H1 (cell line): ENCODE measurements at regions not wholly inside any gene's neighbourhood (a gene's known extent, or its start where the extent isn't known, plus 50 kb on each side); places are given as distances from the start of the nearest gene placed in this dataset.

Experiments
- CTCF ChIA-PET: fragments of 300-600 bp; sonication (Branson Sonifier 250); formaldehyde crosslinking; loops from one replicate; lab custom pipeline; 2021; ENCODE audit not compliant: partially characterized antibody; lab: Charles Lee
- POLR2A ChIA-PET: fragments of 300-600 bp; sonication (Branson Sonifier 250); formaldehyde crosslinking; loops from one replicate; lab custom pipeline; 2021; ENCODE audit warnings: inconsistent platforms; ENCODE audit not compliant: partially characterized antibody; lab: Charles Lee
- DNase-seq, 2 experiments: peaks; one replicate each; pipeline versions ENCODE4 v3.0.0 to v3.0.0-alpha.2; 2010 to 2022; ENCODE audit warnings: low spot score in 2 of 2, low read depth in 1 of 2, mixed read lengths in 1 of 2
- FAIRE-seq: peaks from 2 replicates; lab custom pipeline; 2011; peaks lifted over from hg19 to GRCh38; lab: Jason Lieb, UNC
- H2AFZ ChIP-seq: 2 replicates; pipeline ENCODE4 v1.8.1; 2012; ENCODE audit warnings: low read length, inconsistent platforms
- H2AK5ac ChIP-seq: 2 replicates; pipeline ENCODE4 v1.6.1; 2013; ENCODE audit warnings: low read depth, low read length
- H2BK120ac ChIP-seq: replicated peaks from 2 replicates; pipeline ENCODE3; 2013; ENCODE audit warnings: low read depth, low read length, inconsistent platforms
- H2BK12ac ChIP-seq: 2 replicates; pipeline ENCODE4 v1.6.1; 2013; ENCODE audit warnings: low read depth, low read length
- H2BK15ac ChIP-seq: 2 replicates; pipeline ENCODE4 v1.6.1; 2013; ENCODE audit warnings: low read length
- H2BK20ac ChIP-seq: 2 replicates; pipeline ENCODE4 v1.6.1; 2013; ENCODE audit warnings: low read length
- H2BK5ac ChIP-seq: 2 replicates; pipeline ENCODE4 v1.6.1; 2013; ENCODE audit warnings: low read depth, low read length
- H3K14ac ChIP-seq: 2 replicates; pipeline ENCODE4 v1.6.1; 2013; ENCODE audit warnings: inconsistent platforms; ENCODE audit not compliant: insufficient read length
- H3K18ac ChIP-seq: 2 replicates; pipeline ENCODE4 v1.6.1; 2013; ENCODE audit warnings: low read length; ENCODE audit errors: extremely low read depth
- H3K23ac ChIP-seq: 2 replicates; pipeline ENCODE4 v1.6.1; 2013; ENCODE audit warnings: inconsistent platforms; ENCODE audit not compliant: insufficient read length
- H3K23me2 ChIP-seq: 2 replicates; pipeline ENCODE4 v1.6.1; 2013; ENCODE audit warnings: low read depth, low read length
- H3K27ac ChIP-seq: 2 replicates; pipeline ENCODE4 v1.6.1; 2011; ENCODE audit warnings: low read depth, low read length, inconsistent platforms
- H3K27me3 ChIP-seq, 4 experiments: replicated peaks in 1 of 4; 1 replicate in 1 of 4; 2 replicates in 3 of 4; pipeline versions ENCODE4 v1.6.1 to v1.8.1; 2011 to 2013; ENCODE audit warnings: low read length in 3 of 4, mild to moderate bottlenecking in 3 of 4, inconsistent platforms in 2 of 4, mixed read lengths in 2 of 4, moderate library complexity in 1 of 4; ENCODE audit not compliant: control insufficient read depth in 3 of 4, insufficient read depth in 3 of 4; ENCODE audit errors: extremely low read depth in 1 of 4
- H3K36me3 ChIP-seq, 4 experiments: 2 replicates each; pipeline versions ENCODE4 v1.6.1 to v1.8.1; 2011 to 2013; ENCODE audit warnings: mild to moderate bottlenecking in 4 of 4, low read length in 3 of 4, moderate library complexity in 2 of 4, control low read depth in 1 of 4, inconsistent platforms in 1 of 4; ENCODE audit not compliant: insufficient read depth in 4 of 4, control insufficient read depth in 2 of 4
- H3K4ac ChIP-seq: replicated peaks from 2 replicates; pipeline ENCODE3; 2013; ENCODE audit warnings: low read length, low read depth, mixed read lengths, inconsistent platforms; ENCODE audit not compliant: insufficient read length
- H3K4me1 ChIP-seq, 4 experiments: replicated peaks in 1 of 4; 1 replicate in 1 of 4; 2 replicates in 3 of 4; pipeline versions ENCODE4 v1.6.1 to v1.8.1; 2011 to 2013; ENCODE audit warnings: low read length in 3 of 4, inconsistent platforms in 2 of 4, mixed read lengths in 1 of 4; ENCODE audit not compliant: insufficient read depth in 4 of 4, control insufficient read depth in 3 of 4
- H3K4me2 ChIP-seq, 2 experiments: 2 replicates each; pipeline versions ENCODE4 v1.6.1 to v1.8.1; 2011 to 2013; ENCODE audit warnings: low read depth in 2 of 2, low read length in 2 of 2, control low read depth in 1 of 2, inconsistent platforms in 1 of 2, mild to moderate bottlenecking in 1 of 2; ENCODE audit not compliant: insufficient read depth in 1 of 2
- H3K4me3 ChIP-seq, 4 experiments: fragments of 200-600, 300-600 bp in 1 of 4; sonication (generic), shearing (Covaris generic), sonication (Bioruptor Twin) in 1 of 4; 2 replicates each; pipeline versions ENCODE4 v1.5.1 to v1.8.1; 2011 to 2016; ENCODE audit warnings: low read length in 4 of 4, low read depth in 3 of 4, control low read depth in 2 of 4, inconsistent platforms in 2 of 4, mild to moderate bottlenecking in 2 of 4, mixed read lengths in 1 of 4, moderate library complexity in 1 of 4; ENCODE audit not compliant: insufficient read depth in 2 of 4; ENCODE audit errors: extremely low read depth in 1 of 4
- H3K56ac ChIP-seq: replicated peaks from 2 replicates; pipeline ENCODE3; 2013; ENCODE audit warnings: low read depth, mild to moderate bottlenecking, mixed read lengths, low read length, inconsistent platforms; ENCODE audit not compliant: insufficient read length
- H3K79me1 ChIP-seq: 2 replicates; pipeline ENCODE4 v1.6.1; 2013; ENCODE audit warnings: low read depth, low read length, control low read depth
- H3K79me2 ChIP-seq, 2 experiments: 2 replicates each; pipeline versions ENCODE4 v1.6.1 to v1.8.1; 2012 to 2013; ENCODE audit warnings: low read length in 2 of 2, mild to moderate bottlenecking in 2 of 2, inconsistent platforms in 1 of 2; ENCODE audit not compliant: insufficient read depth in 2 of 2, control insufficient read depth in 1 of 2
- H3K9ac ChIP-seq, 4 experiments: replicated peaks in 1 of 4; 1 replicate in 1 of 4; 2 replicates in 3 of 4; pipeline versions ENCODE4 v1.6.1 to v1.8.1; 2011 to 2013; ENCODE audit warnings: low read depth in 3 of 4, low read length in 3 of 4, control low read depth in 2 of 4, mild to moderate bottlenecking in 2 of 4, moderate library complexity in 2 of 4, inconsistent platforms in 1 of 4; ENCODE audit errors: extremely low read depth in 1 of 4
- H3K9me3 ChIP-seq, 2 experiments: 2 replicates each; pipeline versions ENCODE4 v1.6.1 to v1.8.1; 2012 to 2013; ENCODE audit warnings: mild to moderate bottlenecking in 2 of 2, moderate library complexity in 2 of 2, control low read depth in 1 of 2, inconsistent platforms in 1 of 2, low read depth in 1 of 2, low read length in 1 of 2, mixed read lengths in 1 of 2; ENCODE audit not compliant: insufficient read depth in 2 of 2
- H4K20me1 ChIP-seq, 2 experiments: replicated peaks in 1 of 2; 2 replicates each; pipeline versions ENCODE3 to v1.8.1; 2011 to 2013; ENCODE audit warnings: inconsistent platforms in 2 of 2, low read length in 2 of 2, mild to moderate bottlenecking in 1 of 2; ENCODE audit not compliant: insufficient read depth in 2 of 2, control insufficient read depth in 1 of 2
- H4K5ac ChIP-seq: 2 replicates; pipeline ENCODE4 v1.6.1; 2013; ENCODE audit warnings: low read length, low read depth, mixed read lengths, inconsistent platforms; ENCODE audit not compliant: insufficient read length
- H4K8ac ChIP-seq: 2 replicates; pipeline ENCODE4 v1.8.0; 2013; ENCODE audit warnings: mild to moderate bottlenecking, moderate library complexity, low read length, inconsistent platforms; ENCODE audit not compliant: insufficient read depth; ENCODE audit errors: extremely low read depth
- H4K91ac ChIP-seq: replicated peaks from 2 replicates; pipeline ENCODE3; 2013; ENCODE audit warnings: low read length, mixed read lengths, inconsistent platforms; ENCODE audit not compliant: insufficient read length
- BACH1 ChIP-seq: IDR thresholded peaks from 2 replicates; pipeline ENCODE4 v1.6.1; 2012; ENCODE audit warnings: low read length, improper control_type of control experiment
- CHD2 ChIP-seq: IDR thresholded peaks from 2 replicates; pipeline ENCODE4 v1.6.1; 2012; ENCODE audit warnings: low read length, improper control_type of control experiment
- CTBP2 ChIP-seq: IDR thresholded peaks from 2 replicates; pipeline ENCODE4 v1.7.0; 2011; ENCODE audit warnings: borderline replicate concordance, mild to moderate bottlenecking, moderate library complexity, mixed read lengths, low read length; ENCODE audit not compliant: insufficient read depth, insufficient read length
- HDAC6 ChIP-seq: IDR thresholded peaks from one replicate; pipeline ENCODE4 v1.7.1; 2012; ENCODE audit warnings: low read depth, mild to moderate bottlenecking, inconsistent platforms, low read length, moderate library complexity
- JUND ChIP-seq: IDR thresholded peaks from 2 replicates; pipeline ENCODE4 v1.6.1; 2011; ENCODE audit warnings: mild to moderate bottlenecking, improper control_type of control experiment, low read length
- KDM5A ChIP-seq: fragments of 200-600 bp; IDR thresholded peaks from 2 replicates; pipeline ENCODE4 v1.7.1; 2012; ENCODE audit warnings: mild to moderate bottlenecking, low read length, inconsistent platforms, mixed read lengths
- MAFK ChIP-seq: IDR thresholded peaks from 2 replicates; pipeline ENCODE4 v1.6.1; 2012; ENCODE audit warnings: low read depth, mild to moderate bottlenecking, improper control_type of control experiment, low read length
- POLR2A ChIP-seq, 2 experiments: IDR thresholded peaks; 1 replicate in 1 of 2; 2 replicates in 1 of 2; pipeline ENCODE4 v1.6.1; 2011; ENCODE audit warnings: low read depth in 2 of 2, low read length in 2 of 2, mild to moderate bottlenecking in 2 of 2; ENCODE audit errors: control extremely low read depth in 1 of 2
- RBBP5 ChIP-seq: IDR thresholded peaks from 2 replicates; pipeline ENCODE4 v1.7.1; 2012; ENCODE audit warnings: low read depth, mild to moderate bottlenecking, inconsistent platforms, low read length, moderate library complexity, borderline replicate concordance
- SP2 ChIP-seq: IDR thresholded peaks from 2 replicates; pipeline ENCODE4 v1.6.1; 2012; ENCODE audit warnings: mild to moderate bottlenecking, low read length, inconsistent platforms
- WGBS, 2 experiments: shearing (Covaris generic) in 1 of 2; methylation state at CpG; one replicate each; pipeline versions ENCODE4 v1.1.6 to v1.1.7; 2013 to 2015; ENCODE audit warnings: low lambda C conversion rate in 2 of 2, mixed read lengths in 2 of 2, inconsistent platforms in 1 of 2, low coverage in 1 of 2, missing lambda C conversion rate in 1 of 2; ENCODE audit not compliant: insufficient replicate concordance in 2 of 2, insufficient coverage in 1 of 2, insufficient read length in 1 of 2; ENCODE audit errors: extremely low coverage in 1 of 2, missing lambda C conversion rate in 1 of 2; 5-methylcytosine and 5-hydroxymethylcytosine counted together
- TF ChIP-seq, protein P1 (sequence below): IDR thresholded peaks from 2 replicates; pipeline ENCODE4 v1.6.1; 2012; ENCODE audit warnings: low read length, inconsistent platforms

DNA sequence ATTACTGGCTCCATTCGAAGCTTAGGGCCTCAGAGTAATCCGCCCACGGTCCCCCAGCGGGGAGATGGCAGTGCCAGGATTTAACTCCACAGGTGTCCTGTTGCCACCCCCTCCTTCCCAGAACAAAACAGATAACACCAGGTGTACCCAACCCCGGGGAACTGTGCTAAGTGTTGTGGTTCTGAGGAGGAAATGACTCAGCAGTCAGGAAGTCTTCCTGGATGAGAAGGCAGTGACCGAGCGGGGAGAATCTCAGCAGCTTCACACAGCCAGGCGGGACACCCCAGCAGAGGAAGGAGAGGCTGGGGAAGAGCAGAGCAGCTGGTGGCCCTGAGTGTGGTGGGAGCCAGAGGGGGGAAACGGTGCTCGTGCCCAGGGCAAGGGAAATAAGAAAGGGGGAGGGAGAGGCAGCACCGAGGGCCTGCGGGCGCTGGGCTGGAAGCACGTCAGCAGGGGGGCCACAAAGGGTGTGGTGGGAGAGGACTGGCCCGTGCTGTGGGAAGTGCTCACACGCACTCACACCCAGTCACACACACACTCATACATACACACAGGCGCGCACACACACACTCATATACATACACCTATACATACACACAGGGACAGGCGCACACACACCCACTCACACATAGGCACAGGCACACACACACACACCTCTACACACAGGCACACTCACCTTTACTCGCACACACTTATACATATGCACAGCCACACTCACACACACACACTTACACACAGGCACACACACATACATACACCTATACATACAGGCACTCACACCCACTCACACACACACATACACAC is 59.8 kb upstream of the CHST15 start:
- Histone ChIP-seq H3K79me1 (no peaks in the 10 kb centered on the region), H4K91ac (peak overlapping the region; percentile 99), H3K14ac (no peak overlapping the region), H3K27ac (no peak overlapping the region), H3K4ac (peak overlapping the region; percentile 99), H3K23ac (no peak overlapping the region), H3K79me2 (no peaks in the 10 kb centered on the region), H3K23me2 (peaks cover 10% of the 10 kb centered on the region; the same call in 1 of the 2 replicates), H2AFZ (0 out of 2 replicates have a peak overlapping the region, but pooled peaks have one; percentile 35), H2BK15ac (peak overlapping the region; percentile 76), H2BK120ac (peak overlapping the region; percentile 50), H3K27me3 (no peaks in the 10 kb centered on the region), H3K36me3 (no peaks in the 10 kb centered on the region), H2AK5ac (peak overlapping the region; percentile 100), H3K4me3 (no peak overlapping the region), H4K20me1 (peaks cover 0 to 4% of the 10 kb centered on the region in 2 experiments), H3K18ac (no peak overlapping the region; the same call in 1 of the 2 replicates), H3K4me1 (peaks cover 0 to 9% (median 3%) of the 10 kb centered on the region in 4 experiments; a peak in 4 of 7 replicates), H2BK12ac (peak overlapping the region; percentile 98), H2BK5ac (peak overlapping the region; percentile 89), H3K9ac (no peak overlapping the region), H4K5ac (no peak overlapping the region), H2BK20ac (peak overlapping the region; percentile 91), H3K56ac (peak overlapping the region; percentile 85), H4K8ac (peak overlapping the region; percentile 76), H3K4me2 (no peak overlapping the region), H3K9me3 (peaks cover 2% of the 10 kb centered on the region in 2 experiments)
- no peak for FAIRE-seq
- ChIA-PET CTCF (interaction anchor here (1.6 to 2.2 kb wide), 2 partner anchors 157 to 159 kb away, joined by 5 to 6 read pairs; no protein-coding TSS in a partner anchor), POLR2A (interaction anchor here (0.5 kb wide), 1 partner anchor 298 kb away, joined by 3 read pairs; no protein-coding TSS in a partner anchor)
- 83% methylated on average over 17 of the region's 20 CpGs; no CpG with 5 or more reads in 1 of the 2 experiments for WGBS, 2 experiments
- DNase-seq, result peak in 1 of 2 experiments; percentile 41
- TF ChIP-seq SP2, result no peak
- TF ChIP-seq KDM5A, result no peak
- TF ChIP-seq CTBP2, result peak; percentile 51
- TF ChIP-seq, protein P1, sequence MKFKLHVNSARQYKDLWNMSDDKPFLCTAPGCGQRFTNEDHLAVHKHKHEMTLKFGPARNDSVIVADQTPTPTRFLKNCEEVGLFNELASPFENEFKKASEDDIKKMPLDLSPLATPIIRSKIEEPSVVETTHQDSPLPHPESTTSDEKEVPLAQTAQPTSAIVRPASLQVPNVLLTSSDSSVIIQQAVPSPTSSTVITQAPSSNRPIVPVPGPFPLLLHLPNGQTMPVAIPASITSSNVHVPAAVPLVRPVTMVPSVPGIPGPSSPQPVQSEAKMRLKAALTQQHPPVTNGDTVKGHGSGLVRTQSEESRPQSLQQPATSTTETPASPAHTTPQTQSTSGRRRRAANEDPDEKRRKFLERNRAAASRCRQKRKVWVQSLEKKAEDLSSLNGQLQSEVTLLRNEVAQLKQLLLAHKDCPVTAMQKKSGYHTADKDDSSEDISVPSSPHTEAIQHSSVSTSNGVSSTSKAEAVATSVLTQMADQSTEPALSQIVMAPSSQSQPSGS, result no peak
- no peak for TF ChIP-seq HDAC6
- no peak for TF ChIP-seq POLR2A (IDR thresholded peaks at IDR 0.05; ENCODE audit: control extremely low read depth in 1 of 2, low read depth in 2 of 2, low read length in 2 of 2)
- TF ChIP-seq CHD2, result no peak
- TF ChIP-seq JUND, result no peak
- TF ChIP-seq RBBP5, result no peak
- TF ChIP-seq MAFK, result peak; percentile 60; the same call in 1 of the 2 replicates
- peak; percentile 79 for TF ChIP-seq BACH1
